SK-N-SH (cell line): ENCODE measurements at regions not wholly inside any gene's neighbourhood (a gene's known extent, or its start where the extent isn't known, plus 50 kb on each side); places are given as distances from the start of the nearest gene placed in this dataset.
"Not testable (repeated sequence)": the region's sequence is repeated elsewhere in the genome, so short reads cannot be mapped to it uniquely, and the experiment has no call there.

ENCODE experiments used
- EZH2phosphoT487 ChIP-seq: fragments of 200-600 bp; sonication (generic); IDR thresholded peaks from 2 replicates; pipeline ENCODE4 v1.6.1; 2017; ENCODE audit warnings: low read depth, mixed run types, mild to moderate bottlenecking, antibody characterized with exemption, moderate library complexity, borderline replicate concordance
- FOXJ3 ChIP-seq: sonication (generic); formaldehyde crosslinking; IDR thresholded peaks from 2 replicates; pipeline ENCODE4 v1.5.1; 2020; ENCODE audit warnings: mild to moderate bottlenecking, missing genetic modification reagents
- NRF1 ChIP-seq: IDR thresholded peaks from 2 replicates; pipeline ENCODE4 v1.6.1; 2012; ENCODE audit warnings: low read depth, mild to moderate bottlenecking, low read length
- RXRA ChIP-seq: IDR thresholded peaks from 2 replicates; pipeline ENCODE4 v1.4.0; 2012; ENCODE audit warnings: low read depth, mild to moderate bottlenecking, borderline replicate concordance
- SIN3A ChIP-seq: IDR thresholded peaks from 2 replicates; pipeline ENCODE4 v1.6.1; 2012; ENCODE audit warnings: low read depth, mild to moderate bottlenecking, low read length, moderate library complexity, borderline replicate concordance
- SMC3 ChIP-seq: IDR thresholded peaks from 2 replicates; pipeline ENCODE4 v1.6.1; 2012; ENCODE audit warnings: low read depth, low read length, improper control_type of control experiment
- TF ChIP-seq, protein P1 (sequence below): fragments of 200-600 bp; sonication (generic); IDR thresholded peaks from 2 replicates; pipeline ENCODE4 v1.6.1; 2017; ENCODE audit warnings: antibody characterized with exemption, mild to moderate bottlenecking, moderate library complexity
- TF ChIP-seq, protein P2 (sequence below): IDR thresholded peaks from 2 replicates; pipeline ENCODE4 v1.6.1; 2012; ENCODE audit warnings: mild to moderate bottlenecking, low read depth, low read length, moderate library complexity

DNA sequence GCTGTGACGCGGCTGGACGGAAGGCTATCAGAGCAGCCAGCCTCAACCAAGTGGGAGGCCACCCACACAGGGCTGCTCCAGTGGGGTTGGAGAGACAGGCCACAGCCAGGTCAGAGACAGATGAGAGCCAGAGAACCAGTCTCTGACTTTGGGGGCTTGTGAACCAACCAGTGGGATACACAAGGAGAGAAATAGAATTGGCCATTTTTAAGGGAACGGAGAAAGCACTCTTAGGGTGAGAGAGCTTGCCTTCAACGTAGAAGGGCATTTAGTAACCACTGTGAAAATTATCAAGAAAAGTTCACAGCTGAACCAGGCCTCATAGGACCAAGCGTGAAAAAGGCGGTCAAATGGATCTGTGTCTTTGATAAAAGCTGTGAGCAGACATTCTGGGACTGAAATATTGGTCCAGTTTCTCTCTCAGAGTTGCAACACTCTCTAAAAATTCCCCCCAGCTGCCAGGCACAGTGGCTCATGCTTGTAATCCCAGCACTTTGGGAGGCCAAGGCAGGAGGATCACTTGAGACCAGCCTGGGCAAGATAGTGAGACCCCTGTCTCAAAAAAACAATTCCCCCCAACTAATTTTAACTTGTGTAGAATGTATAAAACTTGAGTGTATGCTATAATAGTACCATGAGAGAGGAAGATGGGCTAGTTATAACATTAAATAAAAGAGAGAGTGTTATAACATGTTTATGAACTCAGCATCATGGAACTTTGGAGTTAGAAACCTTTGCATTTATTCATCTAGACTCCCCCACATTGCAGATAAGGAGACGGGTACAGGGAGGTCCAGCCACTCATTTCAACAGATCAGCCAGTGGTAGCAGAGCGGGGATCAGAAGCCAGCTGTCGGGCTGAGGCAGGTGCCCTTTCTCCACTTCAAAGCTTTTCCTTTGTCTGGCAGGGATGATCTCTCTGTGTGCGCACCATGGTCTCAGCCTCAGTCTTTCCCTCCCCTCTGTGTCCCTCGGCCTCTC, 132.2 kb downstream of the NPIPB11 start:
- TF ChIP-seq EZH2phosphoT487; FOXJ3 (CRISPR knock-in tag); SMC3; RXRA; SIN3A; NRF1: not testable (repeated sequence)
- TF ChIP-seq, protein P1, sequence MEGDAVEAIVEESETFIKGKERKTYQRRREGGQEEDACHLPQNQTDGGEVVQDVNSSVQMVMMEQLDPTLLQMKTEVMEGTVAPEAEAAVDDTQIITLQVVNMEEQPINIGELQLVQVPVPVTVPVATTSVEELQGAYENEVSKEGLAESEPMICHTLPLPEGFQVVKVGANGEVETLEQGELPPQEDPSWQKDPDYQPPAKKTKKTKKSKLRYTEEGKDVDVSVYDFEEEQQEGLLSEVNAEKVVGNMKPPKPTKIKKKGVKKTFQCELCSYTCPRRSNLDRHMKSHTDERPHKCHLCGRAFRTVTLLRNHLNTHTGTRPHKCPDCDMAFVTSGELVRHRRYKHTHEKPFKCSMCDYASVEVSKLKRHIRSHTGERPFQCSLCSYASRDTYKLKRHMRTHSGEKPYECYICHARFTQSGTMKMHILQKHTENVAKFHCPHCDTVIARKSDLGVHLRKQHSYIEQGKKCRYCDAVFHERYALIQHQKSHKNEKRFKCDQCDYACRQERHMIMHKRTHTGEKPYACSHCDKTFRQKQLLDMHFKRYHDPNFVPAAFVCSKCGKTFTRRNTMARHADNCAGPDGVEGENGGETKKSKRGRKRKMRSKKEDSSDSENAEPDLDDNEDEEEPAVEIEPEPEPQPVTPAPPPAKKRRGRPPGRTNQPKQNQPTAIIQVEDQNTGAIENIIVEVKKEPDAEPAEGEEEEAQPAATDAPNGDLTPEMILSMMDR, result not testable (repeated sequence)
- TF ChIP-seq, protein P2, sequence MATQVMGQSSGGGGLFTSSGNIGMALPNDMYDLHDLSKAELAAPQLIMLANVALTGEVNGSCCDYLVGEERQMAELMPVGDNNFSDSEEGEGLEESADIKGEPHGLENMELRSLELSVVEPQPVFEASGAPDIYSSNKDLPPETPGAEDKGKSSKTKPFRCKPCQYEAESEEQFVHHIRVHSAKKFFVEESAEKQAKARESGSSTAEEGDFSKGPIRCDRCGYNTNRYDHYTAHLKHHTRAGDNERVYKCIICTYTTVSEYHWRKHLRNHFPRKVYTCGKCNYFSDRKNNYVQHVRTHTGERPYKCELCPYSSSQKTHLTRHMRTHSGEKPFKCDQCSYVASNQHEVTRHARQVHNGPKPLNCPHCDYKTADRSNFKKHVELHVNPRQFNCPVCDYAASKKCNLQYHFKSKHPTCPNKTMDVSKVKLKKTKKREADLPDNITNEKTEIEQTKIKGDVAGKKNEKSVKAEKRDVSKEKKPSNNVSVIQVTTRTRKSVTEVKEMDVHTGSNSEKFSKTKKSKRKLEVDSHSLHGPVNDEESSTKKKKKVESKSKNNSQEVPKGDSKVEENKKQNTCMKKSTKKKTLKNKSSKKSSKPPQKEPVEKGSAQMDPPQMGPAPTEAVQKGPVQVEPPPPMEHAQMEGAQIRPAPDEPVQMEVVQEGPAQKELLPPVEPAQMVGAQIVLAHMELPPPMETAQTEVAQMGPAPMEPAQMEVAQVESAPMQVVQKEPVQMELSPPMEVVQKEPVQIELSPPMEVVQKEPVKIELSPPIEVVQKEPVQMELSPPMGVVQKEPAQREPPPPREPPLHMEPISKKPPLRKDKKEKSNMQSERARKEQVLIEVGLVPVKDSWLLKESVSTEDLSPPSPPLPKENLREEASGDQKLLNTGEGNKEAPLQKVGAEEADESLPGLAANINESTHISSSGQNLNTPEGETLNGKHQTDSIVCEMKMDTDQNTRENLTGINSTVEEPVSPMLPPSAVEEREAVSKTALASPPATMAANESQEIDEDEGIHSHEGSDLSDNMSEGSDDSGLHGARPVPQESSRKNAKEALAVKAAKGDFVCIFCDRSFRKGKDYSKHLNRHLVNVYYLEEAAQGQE, result not testable (repeated sequence)
